ENCODE measurements at regions not wholly inside any gene's neighbourhood (a gene's known extent, or its start where the extent isn't known, plus 50 kb on each side); places are given as distances from the start of the nearest gene placed in this dataset.

DNA sequence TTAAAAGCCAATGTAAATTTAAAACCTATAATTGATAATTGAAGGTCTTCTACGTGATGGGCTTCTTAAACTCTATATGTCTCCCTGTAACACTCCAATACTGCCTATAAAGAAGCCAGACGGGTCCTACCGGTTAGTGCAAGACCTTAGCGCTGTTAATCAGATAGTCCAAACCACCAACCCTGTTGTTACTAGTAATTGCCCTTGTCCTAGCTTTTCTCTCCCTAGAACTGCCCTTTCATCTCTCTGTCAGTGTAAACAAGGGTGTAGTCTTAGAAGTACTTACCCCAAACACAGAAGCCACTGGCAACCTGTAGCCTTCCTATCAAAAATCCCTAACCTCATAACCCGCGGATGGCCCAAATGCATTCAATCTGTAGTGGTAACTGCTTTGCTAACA lies 243.0 kb upstream of the DIO3 start:
- no peak for TF ChIP-seq EZH2phosphoT487 (IDR thresholded peaks at IDR 0.05; ENCODE audit: unreplicated experiment)
- TF ChIP-seq, protein P1, sequence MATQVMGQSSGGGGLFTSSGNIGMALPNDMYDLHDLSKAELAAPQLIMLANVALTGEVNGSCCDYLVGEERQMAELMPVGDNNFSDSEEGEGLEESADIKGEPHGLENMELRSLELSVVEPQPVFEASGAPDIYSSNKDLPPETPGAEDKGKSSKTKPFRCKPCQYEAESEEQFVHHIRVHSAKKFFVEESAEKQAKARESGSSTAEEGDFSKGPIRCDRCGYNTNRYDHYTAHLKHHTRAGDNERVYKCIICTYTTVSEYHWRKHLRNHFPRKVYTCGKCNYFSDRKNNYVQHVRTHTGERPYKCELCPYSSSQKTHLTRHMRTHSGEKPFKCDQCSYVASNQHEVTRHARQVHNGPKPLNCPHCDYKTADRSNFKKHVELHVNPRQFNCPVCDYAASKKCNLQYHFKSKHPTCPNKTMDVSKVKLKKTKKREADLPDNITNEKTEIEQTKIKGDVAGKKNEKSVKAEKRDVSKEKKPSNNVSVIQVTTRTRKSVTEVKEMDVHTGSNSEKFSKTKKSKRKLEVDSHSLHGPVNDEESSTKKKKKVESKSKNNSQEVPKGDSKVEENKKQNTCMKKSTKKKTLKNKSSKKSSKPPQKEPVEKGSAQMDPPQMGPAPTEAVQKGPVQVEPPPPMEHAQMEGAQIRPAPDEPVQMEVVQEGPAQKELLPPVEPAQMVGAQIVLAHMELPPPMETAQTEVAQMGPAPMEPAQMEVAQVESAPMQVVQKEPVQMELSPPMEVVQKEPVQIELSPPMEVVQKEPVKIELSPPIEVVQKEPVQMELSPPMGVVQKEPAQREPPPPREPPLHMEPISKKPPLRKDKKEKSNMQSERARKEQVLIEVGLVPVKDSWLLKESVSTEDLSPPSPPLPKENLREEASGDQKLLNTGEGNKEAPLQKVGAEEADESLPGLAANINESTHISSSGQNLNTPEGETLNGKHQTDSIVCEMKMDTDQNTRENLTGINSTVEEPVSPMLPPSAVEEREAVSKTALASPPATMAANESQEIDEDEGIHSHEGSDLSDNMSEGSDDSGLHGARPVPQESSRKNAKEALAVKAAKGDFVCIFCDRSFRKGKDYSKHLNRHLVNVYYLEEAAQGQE (IDR thresholded peaks at IDR 0.05; ENCODE audit: unreplicated experiment) = no peak
- H3K4me1 Mint-ChIP-seq = no peaks in the 10 kb centered on the region
- no peak overlapping the region for H3K4me3 Mint-ChIP-seq
- H2AFZ ChIP-seq = no peak overlapping the region
- no peaks in the 10 kb centered on the region for H3K9me2 ChIP-seq (ENCODE audit: insufficient read depth)
- no peaks in the 10 kb centered on the region for H3K4me1 ChIP-seq (ENCODE audit: insufficient read depth)
- no peak for ATAC-seq
- no peaks in the 10 kb centered on the region for H3K27me3 ChIP-seq (ENCODE audit: insufficient read depth)
- peaks cover 37% of the 10 kb centered on the region for H3K9me3 Mint-ChIP-seq
- no peak for DNase-seq (ENCODE audit: low spot score)
- H3K36me3 Mint-ChIP-seq (ENCODE audit: low read depth) = peaks cover 18% of the 10 kb centered on the region
- no peaks in the 10 kb centered on the region for H4K20me1 ChIP-seq (replicated peaks; ENCODE audit: insufficient read depth)
- no peaks in the 10 kb centered on the region for H3F3A ChIP-seq (replicated peaks; ENCODE audit: low read depth)
- H3K79me2 ChIP-seq (replicated peaks; ENCODE audit: insufficient read depth) = no peaks in the 10 kb centered on the region
- H3K4me2 ChIP-seq = no peak overlapping the region
- H3K36me3 ChIP-seq (ENCODE audit: insufficient read depth) = no peaks in the 10 kb centered on the region
- peaks cover 4% of the 10 kb centered on the region for H3K27me3 Mint-ChIP-seq (ENCODE audit: insufficient read depth, low read depth, poor library complexity)
- no peak overlapping the region for H3K27ac Mint-ChIP-seq
- no peak overlapping the region for H3K27ac ChIP-seq (ENCODE audit: low read depth)
- no peak overlapping the region for H3K4me3 ChIP-seq

DNA sequence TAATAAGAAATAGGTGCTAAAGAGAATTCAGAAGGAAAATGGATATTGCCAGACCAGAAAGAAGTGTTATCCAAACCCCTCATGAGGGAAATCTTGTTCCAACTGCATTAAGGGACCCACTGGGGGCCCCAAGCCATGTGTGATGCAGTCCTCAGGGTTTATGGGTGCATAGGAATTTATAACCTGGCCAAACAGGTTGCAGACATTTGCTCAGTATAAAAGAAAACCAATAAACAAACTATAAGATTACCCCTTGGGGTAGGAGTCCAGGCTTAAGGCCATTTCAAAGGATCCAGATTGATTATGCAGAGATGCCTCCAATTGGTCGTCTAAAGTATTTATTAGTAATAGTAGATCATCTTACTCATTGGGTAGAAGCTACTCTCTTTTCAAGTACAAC lies 240.9 kb upstream of the DIO3 start:
- Histone ChIP-seq H3K79me2 (replicated peaks; ENCODE audit: insufficient read depth) (no peaks in the 10 kb centered on the region), H2AFZ (no peak overlapping the region), H3K4me2 (no peak overlapping the region), H3K36me3 (ENCODE audit: insufficient read depth) (no peaks in the 10 kb centered on the region), H3K27me3 (ENCODE audit: insufficient read depth) (no peaks in the 10 kb centered on the region), H3K4me3 (no peak overlapping the region), H3F3A (replicated peaks; ENCODE audit: low read depth) (no peaks in the 10 kb centered on the region), H4K20me1 (replicated peaks; ENCODE audit: insufficient read depth) (no peaks in the 10 kb centered on the region), H3K9me2 (ENCODE audit: insufficient read depth) (no peaks in the 10 kb centered on the region), H3K27ac (ENCODE audit: low read depth) (no peak overlapping the region), H3K4me1 (ENCODE audit: insufficient read depth) (no peaks in the 10 kb centered on the region)
- Mint-ChIP-seq H3K4me3 (no peak overlapping the region), H3K9me3 (peaks cover 46% of the 10 kb centered on the region), H3K36me3 (ENCODE audit: low read depth) (peaks cover 23% of the 10 kb centered on the region), H3K4me1 (no peaks in the 10 kb centered on the region), H3K27ac (no peak overlapping the region), H3K27me3 (ENCODE audit: insufficient read depth, low read depth, poor library complexity) (peaks cover 4% of the 10 kb centered on the region)
- no peak for DNase-seq (ENCODE audit: low spot score)
- no peak for ATAC-seq
- TF ChIP-seq STAT1 (IDR thresholded peaks at IDR 0.05; ENCODE audit: unreplicated experiment) = no peak
- no peak for TF ChIP-seq JUNB (IDR thresholded peaks at IDR 0.05; ENCODE audit: unreplicated experiment)
- TF ChIP-seq, protein P2, sequence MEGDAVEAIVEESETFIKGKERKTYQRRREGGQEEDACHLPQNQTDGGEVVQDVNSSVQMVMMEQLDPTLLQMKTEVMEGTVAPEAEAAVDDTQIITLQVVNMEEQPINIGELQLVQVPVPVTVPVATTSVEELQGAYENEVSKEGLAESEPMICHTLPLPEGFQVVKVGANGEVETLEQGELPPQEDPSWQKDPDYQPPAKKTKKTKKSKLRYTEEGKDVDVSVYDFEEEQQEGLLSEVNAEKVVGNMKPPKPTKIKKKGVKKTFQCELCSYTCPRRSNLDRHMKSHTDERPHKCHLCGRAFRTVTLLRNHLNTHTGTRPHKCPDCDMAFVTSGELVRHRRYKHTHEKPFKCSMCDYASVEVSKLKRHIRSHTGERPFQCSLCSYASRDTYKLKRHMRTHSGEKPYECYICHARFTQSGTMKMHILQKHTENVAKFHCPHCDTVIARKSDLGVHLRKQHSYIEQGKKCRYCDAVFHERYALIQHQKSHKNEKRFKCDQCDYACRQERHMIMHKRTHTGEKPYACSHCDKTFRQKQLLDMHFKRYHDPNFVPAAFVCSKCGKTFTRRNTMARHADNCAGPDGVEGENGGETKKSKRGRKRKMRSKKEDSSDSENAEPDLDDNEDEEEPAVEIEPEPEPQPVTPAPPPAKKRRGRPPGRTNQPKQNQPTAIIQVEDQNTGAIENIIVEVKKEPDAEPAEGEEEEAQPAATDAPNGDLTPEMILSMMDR (conservative IDR thresholded peaks at IDR 0.05; ENCODE audit: low read depth in 2 of 2) = no peak
- no peak for TF ChIP-seq ZNF331 (CRISPR knock-in tag; IDR thresholded peaks at IDR 0.05; ENCODE audit: low read depth)
- TF ChIP-seq, protein P3, sequence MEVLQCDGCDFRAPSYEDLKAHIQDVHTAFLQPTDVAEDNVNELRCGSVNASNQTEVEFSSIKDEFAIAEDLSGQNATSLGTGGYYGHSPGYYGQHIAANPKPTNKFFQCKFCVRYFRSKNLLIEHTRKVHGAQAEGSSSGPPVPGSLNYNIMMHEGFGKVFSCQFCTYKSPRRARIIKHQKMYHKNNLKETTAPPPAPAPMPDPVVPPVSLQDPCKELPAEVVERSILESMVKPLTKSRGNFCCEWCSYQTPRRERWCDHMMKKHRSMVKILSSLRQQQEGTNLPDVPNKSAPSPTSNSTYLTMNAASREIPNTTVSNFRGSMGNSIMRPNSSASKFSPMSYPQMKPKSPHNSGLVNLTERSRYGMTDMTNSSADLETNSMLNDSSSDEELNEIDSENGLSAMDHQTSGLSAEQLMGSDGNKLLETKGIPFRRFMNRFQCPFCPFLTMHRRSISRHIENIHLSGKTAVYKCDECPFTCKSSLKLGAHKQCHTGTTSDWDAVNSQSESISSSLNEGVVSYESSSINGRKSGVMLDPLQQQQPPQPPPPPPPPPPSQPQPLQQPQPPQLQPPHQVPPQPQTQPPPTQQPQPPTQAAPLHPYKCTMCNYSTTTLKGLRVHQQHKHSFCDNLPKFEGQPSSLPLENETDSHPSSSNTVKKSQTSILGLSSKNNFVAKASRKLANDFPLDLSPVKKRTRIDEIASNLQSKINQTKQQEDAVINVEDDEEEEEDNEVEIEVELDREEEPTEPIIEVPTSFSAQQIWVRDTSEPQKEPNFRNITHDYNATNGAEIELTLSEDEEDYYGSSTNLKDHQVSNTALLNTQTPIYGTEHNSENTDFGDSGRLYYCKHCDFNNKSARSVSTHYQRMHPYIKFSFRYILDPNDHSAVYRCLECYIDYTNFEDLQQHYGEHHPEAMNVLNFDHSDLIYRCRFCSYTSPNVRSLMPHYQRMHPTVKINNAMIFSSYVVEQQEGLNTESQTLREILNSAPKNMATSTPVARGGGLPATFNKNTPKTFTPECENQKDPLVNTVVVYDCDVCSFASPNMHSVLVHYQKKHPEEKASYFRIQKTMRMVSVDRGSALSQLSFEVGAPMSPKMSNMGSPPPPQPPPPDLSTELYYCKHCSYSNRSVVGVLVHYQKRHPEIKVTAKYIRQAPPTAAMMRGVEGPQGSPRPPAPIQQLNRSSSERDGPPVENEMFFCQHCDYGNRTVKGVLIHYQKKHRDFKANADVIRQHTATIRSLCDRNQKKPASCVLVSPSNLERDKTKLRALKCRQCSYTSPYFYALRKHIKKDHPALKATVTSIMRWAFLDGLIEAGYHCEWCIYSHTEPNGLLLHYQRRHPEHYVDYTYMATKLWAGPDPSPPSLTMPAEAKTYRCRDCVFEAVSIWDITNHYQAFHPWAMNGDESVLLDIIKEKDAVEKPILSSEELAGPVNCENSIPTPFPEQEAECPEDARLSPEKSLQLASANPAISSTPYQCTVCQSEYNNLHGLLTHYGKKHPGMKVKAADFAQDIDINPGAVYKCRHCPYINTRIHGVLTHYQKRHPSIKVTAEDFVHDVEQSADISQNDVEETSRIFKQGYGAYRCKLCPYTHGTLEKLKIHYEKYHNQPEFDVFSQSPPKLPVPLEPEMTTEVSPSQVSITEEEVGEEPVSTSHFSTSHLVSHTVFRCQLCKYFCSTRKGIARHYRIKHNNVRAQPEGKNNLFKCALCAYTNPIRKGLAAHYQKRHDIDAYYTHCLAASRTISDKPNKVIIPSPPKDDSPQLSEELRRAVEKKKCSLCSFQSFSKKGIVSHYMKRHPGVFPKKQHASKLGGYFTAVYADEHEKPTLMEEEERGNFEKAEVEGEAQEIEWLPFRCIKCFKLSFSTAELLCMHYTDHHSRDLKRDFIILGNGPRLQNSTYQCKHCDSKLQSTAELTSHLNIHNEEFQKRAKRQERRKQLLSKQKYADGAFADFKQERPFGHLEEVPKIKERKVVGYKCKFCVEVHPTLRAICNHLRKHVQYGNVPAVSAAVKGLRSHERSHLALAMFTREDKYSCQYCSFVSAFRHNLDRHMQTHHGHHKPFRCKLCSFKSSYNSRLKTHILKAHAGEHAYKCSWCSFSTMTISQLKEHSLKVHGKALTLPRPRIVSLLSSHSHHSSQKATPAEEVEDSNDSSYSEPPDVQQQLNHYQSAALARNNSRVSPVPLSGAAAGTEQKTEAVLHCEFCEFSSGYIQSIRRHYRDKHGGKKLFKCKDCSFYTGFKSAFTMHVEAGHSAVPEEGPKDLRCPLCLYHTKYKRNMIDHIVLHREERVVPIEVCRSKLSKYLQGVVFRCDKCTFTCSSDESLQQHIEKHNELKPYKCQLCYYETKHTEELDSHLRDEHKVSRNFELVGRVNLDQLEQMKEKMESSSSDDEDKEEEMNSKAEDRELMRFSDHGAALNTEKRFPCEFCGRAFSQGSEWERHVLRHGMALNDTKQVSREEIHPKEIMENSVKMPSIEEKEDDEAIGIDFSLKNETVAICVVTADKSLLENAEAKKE (CRISPR knock-in tag; IDR thresholded peaks at IDR 0.05) = no peak
